Keratinocyte (primary cell): ENCODE measurements at regions not wholly inside any gene's neighbourhood (a gene's known extent, or its start where the extent isn't known, plus 50 kb on each side); places are given as distances from the start of the nearest gene placed in this dataset.

Experiments
- CTCF ChIP-seq, 3 experiments: IDR thresholded peaks in 1 of 3; conservative IDR thresholded peaks in 1 of 3; optimal IDR thresholded peaks in 1 of 3; 2 replicates in 2 of 3; 3 replicates in 1 of 3; pipeline versions ENCODE3 to v1.5.1; 2011; ENCODE audit warnings: low read length in 3 of 3, mild to moderate bottlenecking in 3 of 3, moderate library complexity in 2 of 3, control low read depth in 1 of 3, inconsistent platforms in 1 of 3; ENCODE audit not compliant: insufficient read depth in 2 of 3; ENCODE audit errors: extremely low read depth in 1 of 3
- EZH2 ChIP-seq: IDR thresholded peaks from one replicate; pipeline ENCODE4 v1.6.1; 2012; ENCODE audit warnings: inconsistent platforms, mild to moderate bottlenecking, low read length, moderate library complexity

GRCh38 chrX:22462959-22463358 is 190.2 kb downstream of the CBLL2 start:
- TF ChIP-seq CTCF (optimal IDR thresholded peaks at IDR 0.05 in 1 of 3, IDR thresholded peaks at IDR 0.05 in 1 of 3, conservative IDR thresholded peaks at IDR 0.05 in 1 of 3; ENCODE audit: extremely low read depth in 1 of 3, insufficient read depth in 2 of 3, low read length in 3 of 3) (no peak), EZH2 (no peak)
